H9 (cell line): ENCODE measurements at regions not wholly inside any gene's neighbourhood (a gene's known extent, or its start where the extent isn't known, plus 50 kb on each side); places are given as distances from the start of the nearest gene placed in this dataset.

ENCODE experiments used
- DNase-seq: peaks from one replicate; pipeline ENCODE4 v3.0.0-alpha.2; 2017
- H2AFZ ChIP-seq: one replicate; pipeline ENCODE4 v1.6.1; 2013; ENCODE audit warnings: mild to moderate bottlenecking, low read length, control low read depth, moderate library complexity
- H2AK5ac ChIP-seq: 2 replicates; pipeline ENCODE4 v1.6.1; 2013; ENCODE audit warnings: low read length, control low read depth, mixed read lengths; ENCODE audit not compliant: insufficient read length
- H2BK120ac ChIP-seq: one replicate; pipeline ENCODE4 v1.6.1; 2013; ENCODE audit warnings: low read depth, mild to moderate bottlenecking, low read length, control low read depth, inconsistent platforms; ENCODE audit not compliant: poor library complexity, severe bottlenecking
- H2BK12ac ChIP-seq: 2 replicates; pipeline ENCODE4 v1.6.1; 2013; ENCODE audit warnings: low read length, control low read depth, mixed read lengths, low read depth; ENCODE audit not compliant: insufficient read length
- H2BK15ac ChIP-seq: 2 replicates; pipeline ENCODE4 v1.6.1; 2013; ENCODE audit warnings: low read depth, low read length, control low read depth
- H2BK20ac ChIP-seq: one replicate; pipeline ENCODE4 v1.6.1; 2013; ENCODE audit warnings: low read depth, mild to moderate bottlenecking, low read length, control low read depth, inconsistent platforms; ENCODE audit not compliant: poor library complexity, severe bottlenecking
- H2BK5ac ChIP-seq: 2 replicates; pipeline ENCODE4 v1.6.1; 2013; ENCODE audit warnings: low read length, control low read depth, mixed read lengths; ENCODE audit not compliant: insufficient read length
- H3K14ac ChIP-seq: 2 replicates; pipeline ENCODE4 v1.6.1; 2013; ENCODE audit warnings: low read length, control low read depth; ENCODE audit not compliant: insufficient read depth
- H3K18ac ChIP-seq: 2 replicates; pipeline ENCODE4 v1.6.1; 2013; ENCODE audit warnings: low read depth, mild to moderate bottlenecking, mixed read lengths, low read length, control low read depth; ENCODE audit not compliant: insufficient read length
- H3K23ac ChIP-seq: 2 replicates; pipeline ENCODE4 v1.6.1; 2013; ENCODE audit warnings: low read length, control low read depth, mixed read lengths, low read depth; ENCODE audit not compliant: insufficient read length
- H3K23me2 ChIP-seq: 2 replicates; pipeline ENCODE4 v1.6.1; 2013; ENCODE audit warnings: low read depth, mild to moderate bottlenecking, mixed read lengths, low read length, control low read depth; ENCODE audit not compliant: insufficient read length, poor library complexity, severe bottlenecking
- H3K27ac ChIP-seq: 2 replicates; pipeline ENCODE4 v1.5.1; 2013; ENCODE audit warnings: low read length, control low read depth, mixed read lengths, low read depth; ENCODE audit not compliant: insufficient read length
- H3K27me3 ChIP-seq: 2 replicates; pipeline ENCODE4 v1.6.1; 2013; ENCODE audit warnings: low read length, control low read depth, inconsistent platforms; ENCODE audit not compliant: insufficient read depth
- H3K4ac ChIP-seq: 2 replicates; pipeline ENCODE4 v1.6.1; 2013; ENCODE audit warnings: low read depth, mild to moderate bottlenecking, control low read depth, inconsistent platforms, low read length, moderate library complexity
- H3K4me1 ChIP-seq: 2 replicates; pipeline ENCODE4 v1.6.1; 2013; ENCODE audit warnings: low read length, control low read depth, inconsistent platforms; ENCODE audit not compliant: insufficient read depth
- H3K4me2 ChIP-seq: 2 replicates; pipeline ENCODE4 v1.6.1; 2013; ENCODE audit warnings: low read length, control low read depth, mixed read lengths; ENCODE audit not compliant: insufficient read length, insufficient read depth
- H3K56ac ChIP-seq: 2 replicates; pipeline ENCODE4 v1.6.1; 2013; ENCODE audit warnings: low read depth, mild to moderate bottlenecking, mixed read lengths, low read length, control low read depth; ENCODE audit not compliant: insufficient read length
- H3K79me1 ChIP-seq: 2 replicates; pipeline ENCODE4 v1.6.1; 2013; ENCODE audit warnings: low read depth, mild to moderate bottlenecking, moderate library complexity, low read length, control low read depth, inconsistent platforms; ENCODE audit not compliant: insufficient read depth, poor library complexity, severe bottlenecking
- H3K79me2 ChIP-seq: 2 replicates; pipeline ENCODE4 v1.6.1; 2013; ENCODE audit warnings: low read length, control low read depth, inconsistent platforms; ENCODE audit not compliant: insufficient read depth
- H3K9ac ChIP-seq: 2 replicates; pipeline ENCODE4 v1.6.1; 2013; ENCODE audit warnings: low read length, control low read depth, mixed read lengths; ENCODE audit not compliant: insufficient read length; ENCODE audit errors: extremely low read depth
- H3K9me3 ChIP-seq: one replicate; pipeline ENCODE4 v1.6.1; 2013; ENCODE audit warnings: low read depth, low read length, inconsistent platforms; ENCODE audit not compliant: control insufficient read depth
- H3T11ph ChIP-seq: one replicate; pipeline ENCODE4 v1.6.1; 2013; ENCODE audit warnings: mild to moderate bottlenecking, low read length, control low read depth, inconsistent platforms
- H4K20me1 ChIP-seq: one replicate; pipeline ENCODE4 v1.6.1; 2013; ENCODE audit not compliant: control insufficient read depth, insufficient read length, insufficient read depth
- H4K5ac ChIP-seq: 2 replicates; pipeline ENCODE4 v1.6.1; 2013; ENCODE audit warnings: low read depth, mild to moderate bottlenecking, mixed read lengths, low read length, control low read depth; ENCODE audit not compliant: insufficient read length
- H4K8ac ChIP-seq: replicated peaks from 2 replicates; pipeline ENCODE4 v1.6.1; 2013; ENCODE audit warnings: low read length, control low read depth, mixed read lengths, low read depth; ENCODE audit not compliant: insufficient read length
- H4K91ac ChIP-seq: 2 replicates; pipeline ENCODE4 v1.6.1; 2013; ENCODE audit warnings: low read depth, mild to moderate bottlenecking, moderate library complexity, mixed read lengths, low read length, control low read depth; ENCODE audit not compliant: insufficient read length
- H3K27ac Mint-ChIP-seq, 3 experiments: 2 replicates in 2 of 3; 3 replicates in 1 of 3; pipeline ENCODE4 v1.8.0; 2020 to 2021; ENCODE audit warnings: mixed read lengths in 3 of 3, mild to moderate bottlenecking in 1 of 3, moderate library complexity in 1 of 3
- H3K27me3 Mint-ChIP-seq: 2 replicates; pipeline ENCODE4 v1.8.0; 2021; ENCODE audit warnings: low read depth, mild to moderate bottlenecking, moderate library complexity, mixed read lengths
- H3K36me3 Mint-ChIP-seq, 3 experiments: 2 replicates in 2 of 3; 3 replicates in 1 of 3; pipeline ENCODE4 v1.8.0; 2020 to 2021; ENCODE audit warnings: low read depth in 3 of 3, mixed read lengths in 3 of 3; ENCODE audit not compliant: insufficient read depth in 1 of 3
- H3K4me1 Mint-ChIP-seq, 2 experiments: 2 replicates each; pipeline ENCODE4 v1.8.0; 2020; ENCODE audit warnings: mixed read lengths in 2 of 2
- H3K4me3 Mint-ChIP-seq, 2 experiments: 2 replicates in 1 of 2; 3 replicates in 1 of 2; pipeline ENCODE4 v1.8.0; 2020 to 2021; ENCODE audit warnings: mild to moderate bottlenecking in 2 of 2, mixed read lengths in 2 of 2, moderate library complexity in 1 of 2
- H3K9me3 Mint-ChIP-seq, 2 experiments: 2 replicates in 1 of 2; 3 replicates in 1 of 2; pipeline ENCODE4 v1.8.0; 2020; ENCODE audit warnings: mild to moderate bottlenecking in 2 of 2, mixed read lengths in 2 of 2, moderate library complexity in 1 of 2
- WGBS: extraction: QIAGEN DNeasy Blood & Tissue Kit; methylation state at CpG from one replicate; pipeline ENCODE4 v1.1.7; 2013; ENCODE audit warnings: missing lambda C conversion rate, low lambda C conversion rate, mixed read lengths; ENCODE audit not compliant: insufficient read length; ENCODE audit errors: extremely low coverage; 5-methylcytosine and 5-hydroxymethylcytosine counted together
- TF ChIP-seq, protein P1 (sequence below): fragments of 200-600 bp; sonication (generic); conservative IDR thresholded peaks from 3 replicates; pipeline ENCODE4 v1.8.0; 2021; ENCODE audit warnings: antibody characterized with exemption, mild to moderate bottlenecking

- H2BK5ac ChIP-seq = no peak overlapping the region
- no peaks in the 10 kb centered on the region for H4K20me1 ChIP-seq
- H3K14ac ChIP-seq = no peak overlapping the region
- no peak overlapping the region for H3K9ac ChIP-seq
- H3K79me1 ChIP-seq = no peaks in the 10 kb centered on the region
- no peak overlapping the region for H2BK15ac ChIP-seq
- no peak overlapping the region for H3K27ac ChIP-seq
- H2BK20ac ChIP-seq = no peak overlapping the region
- TF ChIP-seq, protein P1, sequence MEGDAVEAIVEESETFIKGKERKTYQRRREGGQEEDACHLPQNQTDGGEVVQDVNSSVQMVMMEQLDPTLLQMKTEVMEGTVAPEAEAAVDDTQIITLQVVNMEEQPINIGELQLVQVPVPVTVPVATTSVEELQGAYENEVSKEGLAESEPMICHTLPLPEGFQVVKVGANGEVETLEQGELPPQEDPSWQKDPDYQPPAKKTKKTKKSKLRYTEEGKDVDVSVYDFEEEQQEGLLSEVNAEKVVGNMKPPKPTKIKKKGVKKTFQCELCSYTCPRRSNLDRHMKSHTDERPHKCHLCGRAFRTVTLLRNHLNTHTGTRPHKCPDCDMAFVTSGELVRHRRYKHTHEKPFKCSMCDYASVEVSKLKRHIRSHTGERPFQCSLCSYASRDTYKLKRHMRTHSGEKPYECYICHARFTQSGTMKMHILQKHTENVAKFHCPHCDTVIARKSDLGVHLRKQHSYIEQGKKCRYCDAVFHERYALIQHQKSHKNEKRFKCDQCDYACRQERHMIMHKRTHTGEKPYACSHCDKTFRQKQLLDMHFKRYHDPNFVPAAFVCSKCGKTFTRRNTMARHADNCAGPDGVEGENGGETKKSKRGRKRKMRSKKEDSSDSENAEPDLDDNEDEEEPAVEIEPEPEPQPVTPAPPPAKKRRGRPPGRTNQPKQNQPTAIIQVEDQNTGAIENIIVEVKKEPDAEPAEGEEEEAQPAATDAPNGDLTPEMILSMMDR = no peak
- H3K27ac Mint-ChIP-seq = no peak overlapping the region
- no peaks in the 10 kb centered on the region for H3K9me3 ChIP-seq
- no peak overlapping the region for H4K8ac ChIP-seq
- peaks cover 7% of the 10 kb centered on the region in 2 experiments for H3K4me1 Mint-ChIP-seq
- no peak overlapping the region for H3T11ph ChIP-seq
- H3K18ac ChIP-seq = no peak overlapping the region
- H2AFZ ChIP-seq = no peak overlapping the region
- H3K56ac ChIP-seq = no peak overlapping the region
- peaks cover 2% of the 10 kb centered on the region for H3K27me3 Mint-ChIP-seq
- no peaks in the 10 kb centered on the region for H3K4me1 ChIP-seq
- no peaks in the 10 kb centered on the region for H3K27me3 ChIP-seq
- no CpG with 5 or more reads among the region's 1 CpG for WGBS
- H2BK12ac ChIP-seq = no peak overlapping the region
- H4K5ac ChIP-seq = no peak overlapping the region
- no peaks in the 10 kb centered on the region for H3K23me2 ChIP-seq
- H3K23ac ChIP-seq = no peak overlapping the region
- H4K91ac ChIP-seq = no peak overlapping the region
- no peaks in the 10 kb centered on the region for H3K36me3 Mint-ChIP-seq
- no peak overlapping the region for H2BK120ac ChIP-seq
- no peaks in the 10 kb centered on the region; a peak in 1 of 5 replicates for H3K9me3 Mint-ChIP-seq
- no peak for DNase-seq
- H3K4ac ChIP-seq = no peak overlapping the region
- H3K4me3 Mint-ChIP-seq = no peak overlapping the region
- no peak overlapping the region for H2AK5ac ChIP-seq
- no peak overlapping the region for H3K4me2 ChIP-seq
- no peaks in the 10 kb centered on the region for H3K79me2 ChIP-seq
Measured at GRCh38 chr1:14494911-14495310, 103.6 kb upstream of the KAZN start.
